GM12874 (cell line): ENCODE measurements at regions not wholly inside any gene's neighbourhood (a gene's known extent, or its start where the extent isn't known, plus 50 kb on each side); places are given as distances from the start of the nearest gene placed in this dataset.

ENCODE experiments used
- TF ChIP-seq, protein P1 (sequence below): IDR thresholded peaks from 2 replicates; pipeline ENCODE4 v1.5.1; 2011; ENCODE audit warnings: low read depth, mild to moderate bottlenecking, control low read depth, low read length, moderate library complexity; ENCODE audit not compliant: insufficient read depth

DNA sequence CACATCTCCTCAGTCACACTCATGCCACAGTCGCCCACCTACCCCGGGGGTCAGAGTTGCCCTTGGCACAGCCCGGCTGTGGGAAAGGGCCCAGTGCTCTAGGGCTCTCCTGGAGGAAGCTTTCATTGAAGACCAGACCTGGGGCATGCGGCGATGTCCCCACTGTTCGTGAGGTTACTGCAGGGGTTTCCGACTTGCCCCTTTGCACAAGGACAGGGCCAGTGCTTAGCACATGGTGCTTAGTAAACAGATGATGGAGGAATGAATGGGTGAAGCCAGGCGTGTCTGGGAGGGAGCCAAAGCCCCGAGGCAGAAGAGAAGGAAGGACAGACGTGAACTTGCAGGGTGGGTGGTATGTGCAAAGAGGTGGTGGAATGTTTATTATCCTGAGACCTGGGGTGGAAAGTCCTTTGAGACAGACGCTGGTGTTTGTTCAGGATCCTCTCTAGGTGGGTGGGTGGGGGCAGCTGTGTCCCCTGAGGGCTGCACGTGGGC is 205.9 kb upstream of the ARL4C start:
- TF ChIP-seq, protein P1, sequence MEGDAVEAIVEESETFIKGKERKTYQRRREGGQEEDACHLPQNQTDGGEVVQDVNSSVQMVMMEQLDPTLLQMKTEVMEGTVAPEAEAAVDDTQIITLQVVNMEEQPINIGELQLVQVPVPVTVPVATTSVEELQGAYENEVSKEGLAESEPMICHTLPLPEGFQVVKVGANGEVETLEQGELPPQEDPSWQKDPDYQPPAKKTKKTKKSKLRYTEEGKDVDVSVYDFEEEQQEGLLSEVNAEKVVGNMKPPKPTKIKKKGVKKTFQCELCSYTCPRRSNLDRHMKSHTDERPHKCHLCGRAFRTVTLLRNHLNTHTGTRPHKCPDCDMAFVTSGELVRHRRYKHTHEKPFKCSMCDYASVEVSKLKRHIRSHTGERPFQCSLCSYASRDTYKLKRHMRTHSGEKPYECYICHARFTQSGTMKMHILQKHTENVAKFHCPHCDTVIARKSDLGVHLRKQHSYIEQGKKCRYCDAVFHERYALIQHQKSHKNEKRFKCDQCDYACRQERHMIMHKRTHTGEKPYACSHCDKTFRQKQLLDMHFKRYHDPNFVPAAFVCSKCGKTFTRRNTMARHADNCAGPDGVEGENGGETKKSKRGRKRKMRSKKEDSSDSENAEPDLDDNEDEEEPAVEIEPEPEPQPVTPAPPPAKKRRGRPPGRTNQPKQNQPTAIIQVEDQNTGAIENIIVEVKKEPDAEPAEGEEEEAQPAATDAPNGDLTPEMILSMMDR = no peak

DNA sequence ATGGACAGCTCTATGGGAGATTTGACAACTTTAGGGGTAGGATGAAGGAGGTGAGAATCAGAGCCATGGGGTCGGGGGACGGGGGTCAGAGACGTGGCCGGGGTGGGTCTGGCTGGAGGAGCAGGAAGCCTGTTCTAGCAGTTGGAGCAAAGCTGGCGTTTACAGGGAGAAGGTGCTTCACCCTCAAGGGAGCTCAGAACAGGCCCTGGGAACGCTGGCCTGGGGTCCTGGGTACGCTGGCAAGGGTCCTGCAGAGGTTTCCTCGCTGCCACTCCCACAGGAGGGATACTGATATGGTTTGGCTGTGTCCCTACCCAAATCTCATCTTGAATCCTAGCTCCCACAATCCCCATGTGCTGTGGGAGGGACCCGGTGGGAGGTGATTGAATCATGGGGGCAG is 205.0 kb upstream of the ARL4C start:
- TF ChIP-seq, protein P1 = no peak

DNA sequence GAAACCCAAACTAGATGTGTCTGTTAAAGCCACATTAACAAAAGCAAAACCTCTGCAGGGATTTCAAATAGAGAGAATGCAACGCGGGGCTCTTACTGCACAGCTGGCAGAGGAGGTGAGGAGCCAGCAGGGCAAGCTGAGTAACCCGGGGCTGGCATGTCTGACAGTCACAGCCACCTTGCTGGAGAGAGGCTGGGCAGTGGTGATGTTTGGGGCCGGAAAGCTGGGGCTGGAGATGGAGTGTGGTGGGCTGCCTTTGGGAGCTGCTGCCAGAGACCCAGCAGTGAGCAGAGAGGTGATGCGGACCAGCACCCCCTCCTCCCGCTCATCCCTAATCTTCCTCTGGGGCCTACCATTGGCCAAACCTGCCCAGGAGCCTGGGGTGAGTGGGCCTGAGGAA is 204.5 kb upstream of the ARL4C start:
- TF ChIP-seq, protein P1 = no peak

DNA sequence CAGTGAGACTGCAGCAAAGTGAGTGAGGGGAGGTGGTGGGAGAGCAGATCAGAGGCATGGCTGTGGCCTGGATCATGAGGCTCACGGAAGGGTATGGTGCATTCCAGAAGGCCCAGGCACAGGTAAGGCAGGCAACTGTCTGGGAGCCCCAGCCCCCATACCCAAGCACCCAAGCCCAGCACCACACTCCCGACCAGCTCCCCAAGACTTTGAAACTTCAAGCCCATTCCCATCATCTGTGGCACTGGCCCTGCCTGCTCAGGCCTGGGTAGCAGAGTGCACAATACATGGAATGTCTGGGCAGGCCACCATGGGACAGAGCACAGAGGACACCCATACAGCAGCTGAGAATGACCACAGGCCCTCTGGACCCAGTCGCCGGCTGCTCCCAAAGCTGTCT is 202.6 kb upstream of the ARL4C start:
- TF ChIP-seq, protein P1 = no peak

DNA sequence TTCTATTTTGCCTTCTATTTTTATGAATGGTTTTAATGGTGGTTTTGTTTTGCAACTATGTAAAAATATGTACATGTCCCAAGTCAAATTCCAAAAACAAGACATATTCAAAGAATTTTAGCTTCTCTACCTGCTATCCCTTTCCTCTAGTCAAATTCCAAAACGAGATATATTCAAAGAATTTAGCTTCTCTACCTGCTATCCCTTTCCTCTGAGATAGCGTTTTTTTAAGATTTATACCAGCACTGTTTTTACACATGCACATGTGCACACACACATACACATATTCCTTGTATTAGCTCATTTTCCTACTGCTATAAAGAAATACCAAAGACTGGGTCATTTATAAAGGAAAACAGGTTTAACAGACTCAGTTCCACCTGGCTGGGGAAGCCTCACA is 199.1 kb upstream of the ARL4C start:
- TF ChIP-seq, protein P1 = no peak

DNA sequence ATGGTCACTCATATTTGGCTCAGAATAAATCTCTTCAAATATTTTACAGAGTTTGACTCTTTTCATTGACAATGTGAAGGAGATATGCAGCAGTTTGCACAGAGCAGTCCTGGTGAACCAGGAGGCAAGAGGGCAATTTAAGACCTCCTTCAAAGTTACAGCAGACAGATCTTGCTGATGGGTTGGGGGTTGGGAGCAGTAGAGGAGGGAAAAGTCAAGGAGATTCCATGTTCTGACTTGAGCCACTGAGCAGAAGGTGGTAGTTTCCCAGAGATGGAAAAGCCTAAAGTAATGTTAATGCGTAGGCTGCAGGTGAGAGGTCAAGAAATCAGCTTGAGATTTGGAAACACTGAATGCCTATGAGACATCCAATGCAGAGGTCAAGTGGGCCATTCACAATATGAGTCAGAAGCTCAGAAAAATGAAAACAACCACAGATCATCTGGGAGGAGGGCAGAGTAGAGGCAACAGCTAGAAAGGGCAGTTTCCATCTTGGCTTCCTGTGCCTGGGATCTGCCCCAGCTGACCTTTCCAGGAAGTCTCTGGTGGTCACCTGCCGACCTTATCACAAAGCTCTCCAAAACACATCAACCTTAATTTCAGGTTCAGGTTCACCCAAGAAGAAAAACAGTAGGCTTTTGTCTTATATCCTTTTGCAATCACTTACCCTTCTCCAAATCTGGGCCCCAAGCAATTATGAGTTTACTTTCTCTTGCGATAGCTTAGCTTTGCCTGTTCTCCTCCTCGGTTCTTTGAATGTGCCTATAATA is 197.5 kb upstream of the ARL4C start:
- TF ChIP-seq, protein P1 = no peak

DNA sequence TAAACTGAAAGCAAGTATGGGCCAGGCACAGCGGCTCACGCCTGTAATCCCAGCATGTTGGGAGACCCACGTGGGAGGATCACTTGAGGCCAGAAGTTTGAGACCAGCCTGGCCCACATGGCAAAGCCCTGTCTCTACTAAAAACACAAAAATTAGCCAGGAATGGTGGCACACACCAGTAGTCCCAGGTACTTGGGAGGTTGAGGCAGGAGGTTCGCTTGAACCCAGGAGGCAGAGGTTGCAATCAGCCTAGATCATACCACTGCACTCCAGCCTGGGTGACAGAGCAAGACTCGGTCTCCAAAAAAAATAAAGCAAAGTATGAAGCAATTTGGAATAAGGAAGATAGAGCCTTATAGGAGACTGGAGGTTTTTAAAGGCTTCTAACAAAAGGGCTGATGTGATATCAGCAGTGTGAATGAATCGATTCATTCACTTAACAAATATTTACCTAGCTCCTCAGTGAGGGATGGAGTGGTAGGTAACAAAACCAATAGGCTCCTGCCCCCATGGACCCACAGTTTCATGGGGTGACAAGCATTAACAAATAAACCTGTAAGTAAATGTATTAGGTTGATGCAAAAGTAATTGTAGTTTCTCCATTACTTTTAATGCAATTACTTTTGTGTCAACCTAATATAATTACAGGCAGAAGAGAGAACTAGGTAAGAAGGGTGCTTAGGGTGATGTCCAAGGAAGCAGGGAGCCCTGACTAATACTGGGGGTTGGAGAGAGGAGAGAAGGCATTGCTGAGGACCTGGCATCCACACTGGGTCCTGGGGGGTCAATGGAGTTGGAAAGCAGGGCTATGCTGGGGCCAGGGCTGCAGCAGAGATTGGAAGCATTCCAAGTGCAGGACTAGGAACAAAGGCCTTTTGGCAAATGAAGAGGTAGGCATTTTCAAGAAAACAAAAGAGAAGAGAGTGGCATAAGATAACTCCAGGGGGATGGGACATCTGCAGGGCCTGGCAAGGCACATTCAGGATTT is 195.4 kb upstream of the ARL4C start:
- TF ChIP-seq, protein P1 = no peak
